Heart right ventricle (tissue), 16 donors: ENCODE measurements at regions not wholly inside any gene's neighbourhood (a gene's known extent, or its start where the extent isn't known, plus 50 kb on each side); places are given as distances from the start of the nearest gene placed in this dataset.

Experiments
- ATAC-seq, 8 donors: fragments of 200-7000 bp; cut with Tn5 transposase; one replicate each; pipeline ENCODE4 v1.9.1; 2020; ENCODE audit warnings: mild to moderate bottlenecking in 8 of 8, moderate library complexity in 8 of 8, moderate number of reproducible peaks in 1 of 8
- DNase-seq, 2 donors: peaks; one replicate each; pipeline ENCODE4 v3.0.0-alpha.2; 2020
- H3K27ac ChIP-seq, 10 donors: fragments of 200-600 bp; sonication (generic) in 2 of 10; one replicate each; pipeline versions ENCODE4 v1.5.0 to v1.8.0; 2020 to 2022; ENCODE audit warnings: mild to moderate bottlenecking in 3 of 10
- H3K27me3 ChIP-seq, 7 donors: fragments of 200-600 bp; one replicate each; pipeline ENCODE4 v1.8.0; 2021 to 2022; ENCODE audit warnings: mild to moderate bottlenecking in 2 of 7
- H3K36me3 ChIP-seq, 9 donors: fragments of 200-600 bp; sonication (generic) in 1 of 9; one replicate each; pipeline versions ENCODE4 v1.5.0 to v1.8.0; 2020 to 2022; ENCODE audit warnings: mild to moderate bottlenecking in 2 of 9
- H3K4me1 ChIP-seq, 9 donors: fragments of 200-600 bp; sonication (generic) in 1 of 9; one replicate each; pipeline versions ENCODE4 v1.5.0 to v1.8.0; 2020 to 2022; ENCODE audit warnings: mild to moderate bottlenecking in 4 of 9
- H3K4me3 ChIP-seq, 10 donors: fragments of 200-600 bp; sonication (generic) in 2 of 10; one replicate each; pipeline versions ENCODE4 v1.5.0 to v1.8.0; 2020 to 2022; ENCODE audit warnings: mild to moderate bottlenecking in 7 of 10, moderate library complexity in 2 of 10
- H3K9me3 ChIP-seq, 11 donors: fragments of 200-600 bp in 10 of 11; sonication (generic) in 2 of 11; one replicate each; pipeline versions ENCODE4 v1.5.0 to v1.8.0; 2013 to 2022; ENCODE audit warnings: mild to moderate bottlenecking in 2 of 11, control low read depth in 1 of 11, moderate library complexity in 1 of 11
- WGBS, 2 donors: extraction: QIAGEN DNeasy Blood & Tissue Kit; methylation state at CpG; one replicate each; pipeline ENCODE4 v1.1.7; 2013; ENCODE audit warnings: inconsistent platforms in 1 of 2; 5-methylcytosine and 5-hydroxymethylcytosine counted together
- intact Hi-C, 10 donors: fragments of 100-400 bp; cut with DNase I; formaldehyde crosslinking; loops; one replicate each; pipeline versions ENCODE4 v1.11.1 to v1.14.2; 2022
- TF ChIP-seq, protein P1 (sequence below), 9 donors: fragments of 200-600 bp; sonication (generic) in 2 of 9; IDR thresholded peaks; one replicate each; pipeline versions ENCODE4 v1.5.0 to v1.8.0; 2021 to 2022; ENCODE audit warnings: antibody characterized with exemption in 9 of 9, mild to moderate bottlenecking in 5 of 9, moderate library complexity in 1 of 9
- donor health status: Arrhythmogenic right ventricular cardiomyopathy.
- donor health status: ischemic (EF 13 %, LVEDD 7.1; RV severe dilation, severe dysfunction).
- donor health status: healthy with polysubstance abuse.
- donor health status: DM: no; HTN: yes; CAD: no.
- donor health status: DM: no; HTN: no; CAD: no.
- donor health status: ischemic (EF 25% LVEDD 6.9; RV normal size, moderate dysfunction).
- donor health status: ischemic (EF 25% LVEDD 5.7; RV mildly dilated, moderate dysfunction).
- donor health status: healthy.
- donor health status: DM: yes; HTN: yes; CAD: no.
- donor health status: Ischemic cardiomyopathy.
- donor health status: ischemic (EF 35%, LVEDD 5.7; RV mildly dilated, moderate dysfunction).
- donor health status: nonischemic (EF 11% LVEDD 7.7; RV severe dilation, severe dysfunction).
- donor health status: DM: yes; HTN: yes; CAD: no.
- donor health status: PGD.
- donor health status: ischemic (EF 29% LVEDD 5.4; RV normal size, mild dysfunction).
- donor health status: nonischemic (EF 23%, LVEDD 6.1; RV moderate dilation, normal function).

- ATAC-seq = peak in 7 of 8 donors; percentile 43 to 75 (median 66)
- H3K4me1 ChIP-seq = peaks cover 0 to 31% (median 0%) of the 10 kb centered on the region in 9 donors
- TF ChIP-seq, protein P1, sequence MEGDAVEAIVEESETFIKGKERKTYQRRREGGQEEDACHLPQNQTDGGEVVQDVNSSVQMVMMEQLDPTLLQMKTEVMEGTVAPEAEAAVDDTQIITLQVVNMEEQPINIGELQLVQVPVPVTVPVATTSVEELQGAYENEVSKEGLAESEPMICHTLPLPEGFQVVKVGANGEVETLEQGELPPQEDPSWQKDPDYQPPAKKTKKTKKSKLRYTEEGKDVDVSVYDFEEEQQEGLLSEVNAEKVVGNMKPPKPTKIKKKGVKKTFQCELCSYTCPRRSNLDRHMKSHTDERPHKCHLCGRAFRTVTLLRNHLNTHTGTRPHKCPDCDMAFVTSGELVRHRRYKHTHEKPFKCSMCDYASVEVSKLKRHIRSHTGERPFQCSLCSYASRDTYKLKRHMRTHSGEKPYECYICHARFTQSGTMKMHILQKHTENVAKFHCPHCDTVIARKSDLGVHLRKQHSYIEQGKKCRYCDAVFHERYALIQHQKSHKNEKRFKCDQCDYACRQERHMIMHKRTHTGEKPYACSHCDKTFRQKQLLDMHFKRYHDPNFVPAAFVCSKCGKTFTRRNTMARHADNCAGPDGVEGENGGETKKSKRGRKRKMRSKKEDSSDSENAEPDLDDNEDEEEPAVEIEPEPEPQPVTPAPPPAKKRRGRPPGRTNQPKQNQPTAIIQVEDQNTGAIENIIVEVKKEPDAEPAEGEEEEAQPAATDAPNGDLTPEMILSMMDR (IDR thresholded peaks at IDR 0.05) = no peak
- intact Hi-C loops = no loop called here
- peaks cover 0 to 3% (median 0%) of the 10 kb centered on the region in 11 donors for H3K9me3 ChIP-seq
- DNase-seq = no peak
- H3K27ac ChIP-seq = peak overlapping the region in 1 of 10 donors; percentile 36
- H3K27me3 ChIP-seq = peaks cover 0 to 4% (median 0%) of the 10 kb centered on the region in 7 donors
- no peaks in the 10 kb centered on the region for H3K36me3 ChIP-seq
- no peak overlapping the region for H3K4me3 ChIP-seq
- 60 to 63% methylated on average over 8 of the region's 8 CpGs for WGBS, 2 donors
Measured at GRCh38 chr2:147636238-147636882, 208.5 kb upstream of the ACVR2A start.

GRCh38 chr2:147634826-147635225 lies 210.0 kb upstream of the ACVR2A start:
- H3K27me3 ChIP-seq = no peaks in the 10 kb centered on the region
- H3K9me3 ChIP-seq = peaks cover 0 to 2% (median 0%) of the 10 kb centered on the region in 11 donors
- no peak for DNase-seq
- no peak overlapping the region for H3K4me3 ChIP-seq
- intact Hi-C loops = no loop called here
- H3K27ac ChIP-seq = no peak overlapping the region
- H3K36me3 ChIP-seq = no peaks in the 10 kb centered on the region
- TF ChIP-seq, protein P1 (IDR thresholded peaks at IDR 0.05) = no peak
- no peak for ATAC-seq
- WGBS, 2 donors = 87 to 88% methylated on average over 2 of the region's 2 CpGs
- peaks cover 0 to 46% (median 0%) of the 10 kb centered on the region in 9 donors for H3K4me1 ChIP-seq

- TF ChIP-seq, protein P1 (IDR thresholded peaks at IDR 0.05) = no peak
- Histone ChIP-seq H3K27ac (no peak overlapping the region), H3K9me3 (peaks cover 0 to 2% (median 0%) of the 10 kb centered on the region in 11 donors), H3K36me3 (no peaks in the 10 kb centered on the region), H3K4me1 (peaks cover 0 to 50% (median 0%) of the 10 kb centered on the region in 9 donors), H3K4me3 (no peak overlapping the region), H3K27me3 (no peaks in the 10 kb centered on the region)
- 78 to 81% methylated on average over 1 of the region's 1 CpG for WGBS, 2 donors
- ATAC-seq (peak in 6 of 8 donors; percentile 39 to 58 (median 50)), DNase-seq (peak in 1 of 2 donors; percentile 8)
- intact Hi-C loops = no loop called here
Measured at GRCh38 chr2:147632198-147632597, 212.6 kb upstream of the ACVR2A start.

- WGBS, 2 donors = 33 to 45% methylated on average over 1 of the region's 1 CpG
- Histone ChIP-seq H3K4me1 (peaks cover 0 to 44% (median 0%) of the 10 kb centered on the region in 9 donors), H3K27ac (no peak overlapping the region), H3K36me3 (no peaks in the 10 kb centered on the region), H3K9me3 (peaks cover 0 to 2% (median 0%) of the 10 kb centered on the region in 11 donors), H3K4me3 (no peak overlapping the region), H3K27me3 (no peaks in the 10 kb centered on the region)
- ATAC-seq = no peak
- TF ChIP-seq, protein P1 (IDR thresholded peaks at IDR 0.05) = no peak
- DNase-seq = no peak
- intact Hi-C loops = no loop called here
Measured at GRCh38 chr2:147631294-147631693, 213.5 kb upstream of the ACVR2A start.
